ENCODE measurements at regions not wholly inside any gene's neighbourhood (a gene's known extent, or its start where the extent isn't known, plus 50 kb on each side); places are given as distances from the start of the nearest gene placed in this dataset.

DNA sequence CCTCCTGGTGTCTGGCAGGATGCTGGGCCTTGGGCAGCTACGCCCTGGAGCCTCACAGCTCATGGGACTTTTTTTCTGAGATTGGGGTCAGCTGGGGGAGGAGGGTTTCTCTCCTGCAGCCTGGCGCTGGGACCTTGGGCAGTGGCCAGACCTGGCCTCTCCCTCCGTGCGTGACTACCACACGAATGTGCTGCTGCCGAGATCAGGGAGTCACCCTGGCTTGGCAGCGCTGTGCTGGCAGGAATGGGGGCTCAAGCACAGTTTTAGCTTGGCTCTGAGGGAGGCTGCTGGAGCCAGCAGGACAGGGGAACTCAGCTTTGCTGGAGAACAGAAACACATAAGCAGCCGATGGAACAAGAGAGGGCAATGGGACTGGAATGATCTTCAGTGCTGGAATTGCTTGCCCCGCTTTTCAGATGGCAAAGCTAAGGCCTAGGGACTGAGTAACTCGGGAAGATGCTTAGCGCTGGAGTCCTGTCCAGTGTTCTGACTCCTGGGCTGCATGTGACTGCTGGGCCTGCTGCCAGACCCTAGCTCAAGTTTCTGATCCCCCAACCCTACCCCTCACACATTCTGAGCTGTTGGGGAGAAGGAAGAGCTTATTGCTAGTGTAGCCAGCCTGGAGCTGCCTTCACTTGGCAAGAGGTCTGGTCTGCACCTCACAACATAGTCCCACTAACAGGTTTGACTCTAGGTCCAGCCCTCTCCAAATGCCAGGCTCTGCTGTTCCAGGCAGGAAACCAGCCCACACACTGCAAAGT, 69.9 kb downstream of the NAV1 start:
- TF ChIP-seq, protein P1, sequence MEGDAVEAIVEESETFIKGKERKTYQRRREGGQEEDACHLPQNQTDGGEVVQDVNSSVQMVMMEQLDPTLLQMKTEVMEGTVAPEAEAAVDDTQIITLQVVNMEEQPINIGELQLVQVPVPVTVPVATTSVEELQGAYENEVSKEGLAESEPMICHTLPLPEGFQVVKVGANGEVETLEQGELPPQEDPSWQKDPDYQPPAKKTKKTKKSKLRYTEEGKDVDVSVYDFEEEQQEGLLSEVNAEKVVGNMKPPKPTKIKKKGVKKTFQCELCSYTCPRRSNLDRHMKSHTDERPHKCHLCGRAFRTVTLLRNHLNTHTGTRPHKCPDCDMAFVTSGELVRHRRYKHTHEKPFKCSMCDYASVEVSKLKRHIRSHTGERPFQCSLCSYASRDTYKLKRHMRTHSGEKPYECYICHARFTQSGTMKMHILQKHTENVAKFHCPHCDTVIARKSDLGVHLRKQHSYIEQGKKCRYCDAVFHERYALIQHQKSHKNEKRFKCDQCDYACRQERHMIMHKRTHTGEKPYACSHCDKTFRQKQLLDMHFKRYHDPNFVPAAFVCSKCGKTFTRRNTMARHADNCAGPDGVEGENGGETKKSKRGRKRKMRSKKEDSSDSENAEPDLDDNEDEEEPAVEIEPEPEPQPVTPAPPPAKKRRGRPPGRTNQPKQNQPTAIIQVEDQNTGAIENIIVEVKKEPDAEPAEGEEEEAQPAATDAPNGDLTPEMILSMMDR (IDR thresholded peaks at IDR 0.05) = no peak
- TF ChIP-seq ZFX (IDR thresholded peaks at IDR 0.05; ENCODE audit: borderline replicate concordance) = no peak

Data from 22Rv1 (cell line).